Spleen (tissue), 11 donors: ENCODE measurements at regions not wholly inside any gene's neighbourhood (a gene's known extent, or its start where the extent isn't known, plus 50 kb on each side); places are given as distances from the start of the nearest gene placed in this dataset.
"Not testable (repeated sequence)": the region's sequence is repeated elsewhere in the genome, so short reads cannot be mapped to it uniquely, and the experiment has no call there.

Experiments
- DNase-seq: peaks from one replicate; pipeline ENCODE4 v3.0.0-alpha.2; 2020
- H3K27ac ChIP-seq, 8 donors: fragments of 200-600 bp; sonication (generic) in 7 of 8; 1 replicate in 4 of 8; 2 replicates in 4 of 8; pipeline versions ENCODE4 v1.5.0 to v1.8.0; 2016 to 2021; ENCODE audit warnings: inconsistent platforms in 4 of 8, mild to moderate bottlenecking in 4 of 8, moderate library complexity in 1 of 8
- H3K27me3 ChIP-seq, 7 donors: fragments of 200-600 bp; sonication (generic) in 6 of 7; replicated peaks in 1 of 7; 1 replicate in 4 of 7; 2 replicates in 3 of 7; pipeline versions ENCODE4 v1.5.0 to v1.8.0; 2016 to 2021; ENCODE audit warnings: inconsistent platforms in 3 of 7, mild to moderate bottlenecking in 1 of 7
- H3K36me3 ChIP-seq, 6 donors: fragments of 200-600 bp; sonication (generic) in 5 of 6; 1 replicate in 4 of 6; 2 replicates in 2 of 6; pipeline versions ENCODE4 v1.5.0 to v1.8.0; 2016 to 2021; ENCODE audit warnings: inconsistent platforms in 2 of 6
- H3K4me1 ChIP-seq, 6 donors: fragments of 200-600 bp; sonication (generic) in 5 of 6; 1 replicate in 3 of 6; 2 replicates in 3 of 6; pipeline versions ENCODE4 v1.5.0 to v1.8.0; 2016 to 2021; ENCODE audit warnings: inconsistent platforms in 3 of 6
- H3K4me3 ChIP-seq, 8 donors: fragments of 200-600 bp; sonication (generic) in 7 of 8; 1 replicate in 4 of 8; 2 replicates in 4 of 8; pipeline versions ENCODE4 v1.5.0 to v1.8.0; 2016 to 2021; ENCODE audit warnings: inconsistent platforms in 4 of 8, mild to moderate bottlenecking in 4 of 8, moderate library complexity in 2 of 8
- H3K9me3 ChIP-seq, 8 donors: fragments of 200-600 bp; sonication (generic) in 7 of 8; 1 replicate in 4 of 8; 2 replicates in 4 of 8; pipeline versions ENCODE4 v1.5.0 to v1.8.0; 2016 to 2021; ENCODE audit warnings: inconsistent platforms in 4 of 8
- CTCF ChIP-seq, 11 experiments: fragments of 200-600 bp in 7 of 11; fragments of 450-650 bp in 4 of 11; sonication (generic) in 4 of 11; IDR thresholded peaks in 8 of 11; conservative IDR thresholded peaks in 3 of 11; 1 replicate in 7 of 11; 2 replicates in 4 of 11; pipeline versions ENCODE4 v1.4.0 to v1.8.0; 2016 to 2021; ENCODE audit warnings: antibody characterized with exemption in 11 of 11, inconsistent platforms in 4 of 11, mild to moderate bottlenecking in 1 of 11
- POLR2A ChIP-seq, 3 donors: fragments of 450-650 bp; IDR thresholded peaks; one replicate each; pipeline ENCODE4 v1.5.1; 2017; ENCODE audit warnings: antibody characterized with exemption in 3 of 3, mild to moderate bottlenecking in 1 of 3
- POLR2AphosphoS5 ChIP-seq, 3 donors: sonication (generic); formaldehyde crosslinking; IDR thresholded peaks; one replicate each; pipeline ENCODE4 v1.5.1; 2017; ENCODE audit warnings: antibody characterized with exemption in 3 of 3
- WGBS, 5 donors: extraction: QIAGEN DNeasy Blood & Tissue Kit in 3 of 5; methylation state at CpG; one replicate each; pipeline versions ENCODE4 v1.1.5 to v1.1.7; 2013 to 2018; 5-methylcytosine and 5-hydroxymethylcytosine counted together
- intact Hi-C: fragments of 100-400 bp; cut with DNase I; formaldehyde crosslinking; loops from one replicate; pipeline ENCODE4 v1.15.0; 2023; ENCODE audit warnings: low total_unique reads
- donor health status: healthy with polysubstance abuse.
- donor health status: DM: no; HTN: no; CAD: no; lungs with moderate emphysema.
- donor health status: DM: no; HTN: no; CAD: no.
- donor health status: Bipolar disorder and iron deficiency.
- donor health status: healthy.
- donor health status: DM: no; HTN: no; CAD: no.
- donor health status: DM: yes; HTN: yes; CAD: no.

- peaks cover 0 to 17% (median 0%) of the 10 kb centered on the region in 7 donors for H3K27me3 ChIP-seq
- TF ChIP-seq POLR2AphosphoS5 (IDR thresholded peaks at IDR 0.05) (no peak), POLR2A (IDR thresholded peaks at IDR 0.05) (no peak), CTCF (IDR thresholded peaks at IDR 0.05 in 8 of 11, conservative IDR thresholded peaks at IDR 0.05 in 3 of 11) (no peak)
- no peak for DNase-seq
- no peaks in the 10 kb centered on the region for H3K36me3 ChIP-seq
- no peaks in the 10 kb centered on the region for H3K4me1 ChIP-seq
- H3K4me3 ChIP-seq, result no peak overlapping the region
- H3K27ac ChIP-seq, result no peak overlapping the region
- peaks cover 0 to 32% (median 12%) of the 10 kb centered on the region in 8 donors for H3K9me3 ChIP-seq
- intact Hi-C loops, result no loop called here
- 60 to 75% (median 71%) methylated on average over 1 of the region's 1 CpG for WGBS, 5 donors
These were observed 217.8 kb upstream of the MAST4 start for GRCh38 chr5:66378407-66378806.

GRCh38 chr5:66382152-66382551 lies 214.0 kb upstream of the MAST4 start:
- TF ChIP-seq POLR2AphosphoS5 (IDR thresholded peaks at IDR 0.05) (no peak), POLR2A (IDR thresholded peaks at IDR 0.05) (no peak), CTCF (IDR thresholded peaks at IDR 0.05 in 8 of 11, conservative IDR thresholded peaks at IDR 0.05 in 3 of 11) (no peak)
- intact Hi-C loops, result no loop called here
- H3K9me3 ChIP-seq, result peaks cover 0 to 32% (median 12%) of the 10 kb centered on the region in 8 donors
- H3K27ac ChIP-seq, result no peak overlapping the region
- no peak overlapping the region for H3K4me3 ChIP-seq
- 78 to 84% (median 82%) methylated on average over 3 of the region's 3 CpGs for WGBS, 5 donors
- DNase-seq, result no peak
- no peaks in the 10 kb centered on the region for H3K27me3 ChIP-seq
- H3K4me1 ChIP-seq, result no peaks in the 10 kb centered on the region
- H3K36me3 ChIP-seq, result no peaks in the 10 kb centered on the region

GRCh38 chr5:66405145-66405544 lies 191.0 kb upstream of the MAST4 start:
- H3K4me3 ChIP-seq, H3K27ac ChIP-seq, H3K4me1 ChIP-seq, DNase-seq, intact Hi-C loops, H3K27me3 ChIP-seq, H3K36me3 ChIP-seq, H3K9me3 ChIP-seq: not testable (repeated sequence)
- 83 to 95% (median 90%) methylated on average over 3 of the region's 3 CpGs for WGBS, 5 donors

GRCh38 chr5:66406761-66407336 lies 189.3 kb upstream of the MAST4 start:
- H3K27me3 ChIP-seq, result peaks cover 0 to 10% (median 0%) of the 10 kb centered on the region in 7 donors
- no peak overlapping the region for H3K4me3 ChIP-seq
- H3K36me3 ChIP-seq, result no peaks in the 10 kb centered on the region
- H3K4me1 ChIP-seq, result no peaks in the 10 kb centered on the region
- intact Hi-C loops, result no loop called here
- TF ChIP-seq CTCF (IDR thresholded peaks at IDR 0.05 in 8 of 11, conservative IDR thresholded peaks at IDR 0.05 in 3 of 11), result no peak
- TF ChIP-seq POLR2AphosphoS5 (IDR thresholded peaks at IDR 0.05), result no peak
- TF ChIP-seq POLR2A (IDR thresholded peaks at IDR 0.05), result no peak
- 44 to 54% (median 49%) methylated on average over 3 of the region's 3 CpGs for WGBS, 5 donors
- no peak for DNase-seq
- H3K9me3 ChIP-seq, result peaks cover 0 to 3% (median 0%) of the 10 kb centered on the region in 8 donors
- H3K27ac ChIP-seq, result no peak overlapping the region

- DNase-seq, result no peak
- Histone ChIP-seq H3K27ac (no peak overlapping the region), H3K4me3 (no peak overlapping the region), H3K36me3 (no peaks in the 10 kb centered on the region), H3K4me1 (no peaks in the 10 kb centered on the region), H3K9me3 (peaks cover 0 to 3% (median 0%) of the 10 kb centered on the region in 8 donors), H3K27me3 (peaks cover 0 to 10% (median 0%) of the 10 kb centered on the region in 7 donors)
- intact Hi-C loops, result no loop called here
- TF ChIP-seq CTCF (IDR thresholded peaks at IDR 0.05 in 8 of 11, conservative IDR thresholded peaks at IDR 0.05 in 3 of 11) (no peak), POLR2AphosphoS5 (IDR thresholded peaks at IDR 0.05) (no peak), POLR2A (IDR thresholded peaks at IDR 0.05) (no peak)
These were observed 188.4 kb upstream of the MAST4 start for GRCh38 chr5:66407765-66408164.
